ENCODE measurements at regions not wholly inside any gene's neighbourhood (a gene's known extent, or its start where the extent isn't known, plus 50 kb on each side); places are given as distances from the start of the nearest gene placed in this dataset.

GRCh38 chr2:217102956-217103355 lies 243.1 kb upstream of the TNP1 start:
- DNase-seq, result no peak

- DNase-seq, result no peak
These were observed 242.1 kb upstream of the TNP1 start for GRCh38 chr2:217101972-217102371.

- no peak for DNase-seq
These were observed 239.7 kb upstream of the TNP1 start for GRCh38 chr2:217099561-217099960.

- no peak for DNase-seq
These were observed 238.6 kb upstream of the TNP1 start for GRCh38 chr2:217098435-217098834.

- DNase-seq, result no peak
These were observed 237.5 kb upstream of the TNP1 start for GRCh38 chr2:217097346-217097745.

- no peak for DNase-seq
These were observed 236.8 kb upstream of the TNP1 start for GRCh38 chr2:217096474-217097225.

- DNase-seq, result no peak
These were observed 235.8 kb upstream of the TNP1 start for GRCh38 chr2:217095511-217096205.

- no peak for DNase-seq
These were observed 233.0 kb upstream of the TNP1 start for GRCh38 chr2:217092710-217093379.

GRCh38 chr2:217091531-217091930 lies 231.7 kb upstream of the TNP1 start:
- DNase-seq, result no peak

- DNase-seq, result no peak
These were observed 231.0 kb upstream of the TNP1 start for GRCh38 chr2:217090884-217091283.

- peak; percentile 4 to 11 for DNase-seq
These were observed 230.2 kb upstream of the TNP1 start for GRCh38 chr2:217090024-217090473.

GRCh38 chr2:217086718-217087117 lies 226.9 kb upstream of the TNP1 start:
- no peak for DNase-seq

- no peak for DNase-seq
These were observed 226.2 kb upstream of the TNP1 start for GRCh38 chr2:217086038-217086522.

- no peak for DNase-seq
These were observed 225.7 kb upstream of the TNP1 start for GRCh38 chr2:217085543-217085942.

- no peak for DNase-seq
These were observed 221.9 kb upstream of the TNP1 start for GRCh38 chr2:217081799-217082198.

- no peak for DNase-seq
These were observed 219.3 kb upstream of the TNP1 start for GRCh38 chr2:217079165-217079564.

- DNase-seq, result no peak
These were observed 218.1 kb upstream of the TNP1 start for GRCh38 chr2:217077831-217078407.

- no peak for DNase-seq
These were observed 216.9 kb upstream of the TNP1 start for GRCh38 chr2:217076657-217077232.

GRCh38 chr2:217076058-217076435 lies 216.2 kb upstream of the TNP1 start:
- no peak for DNase-seq

GRCh38 chr2:217075268-217076057 lies 215.6 kb upstream of the TNP1 start:
- DNase-seq, result no peak

GRCh38 chr2:217074576-217075255 lies 214.9 kb upstream of the TNP1 start:
- DNase-seq, result no peak

GRCh38 chr2:217071416-217071815 lies 211.6 kb upstream of the TNP1 start:
- DNase-seq, result no peak
